GM23338 (cell line): ENCODE measurements at regions not wholly inside any gene's neighbourhood (a gene's known extent, or its start where the extent isn't known, plus 50 kb on each side); places are given as distances from the start of the nearest gene placed in this dataset.

Experiments used
- ATAC-seq: fragments of 200-7000 bp; cut with Tn5 transposase; 3 replicates; pipeline ENCODE4 v1.9.1; 2020
- DNase-seq: peaks from one replicate; pipeline ENCODE4 v3.0.0-alpha.2; 2015; ENCODE audit warnings: low spot score
- H2AFZ ChIP-seq: fragments of 200-600 bp; sonication (generic); 2 replicates; pipeline ENCODE4 v1.8.0; 2016; ENCODE audit warnings: antibody characterized with exemption, mild to moderate bottlenecking, moderate library complexity
- H3F3A ChIP-seq: fragments of 200-600 bp; sonication (generic); replicated peaks from 2 replicates; pipeline ENCODE4 v1.8.0; 2017; ENCODE audit warnings: antibody characterized with exemption, mixed run types, low read depth
- H3K27ac ChIP-seq: fragments of 200-600 bp; sonication (generic); 2 replicates; pipeline ENCODE4 v1.6.1; 2016; ENCODE audit warnings: low read depth
- H3K27me3 ChIP-seq: fragments of 200-600 bp; sonication (generic); 2 replicates; pipeline ENCODE4 v1.8.0; 2016; ENCODE audit warnings: mild to moderate bottlenecking, mixed run types, moderate library complexity; ENCODE audit not compliant: insufficient read depth
- H3K36me3 ChIP-seq: fragments of 200-600 bp; sonication (generic); 2 replicates; pipeline ENCODE4 v1.8.0; 2016; ENCODE audit warnings: mild to moderate bottlenecking; ENCODE audit not compliant: insufficient read depth
- H3K4me1 ChIP-seq: fragments of 200-600 bp; sonication (generic); 2 replicates; pipeline ENCODE4 v1.8.0; 2016; ENCODE audit warnings: mild to moderate bottlenecking, moderate library complexity; ENCODE audit not compliant: insufficient read depth
- H3K4me2 ChIP-seq: fragments of 200-600 bp; sonication (generic); 2 replicates; pipeline ENCODE4 v1.7.1; 2017; ENCODE audit warnings: mixed run types
- H3K4me3 ChIP-seq: fragments of 200-600 bp; sonication (generic); 2 replicates; pipeline ENCODE4 v1.6.1; 2016; ENCODE audit warnings: mixed run types
- H3K79me2 ChIP-seq: fragments of 200-600 bp; sonication (generic); replicated peaks from 2 replicates; pipeline ENCODE4 v1.8.0; 2017; ENCODE audit warnings: mild to moderate bottlenecking; ENCODE audit not compliant: insufficient read depth
- H3K9me2 ChIP-seq: fragments of 200-600 bp; sonication (generic); 2 replicates; pipeline ENCODE4 v1.8.0; 2017; ENCODE audit not compliant: insufficient read depth
- H4K20me1 ChIP-seq: fragments of 200-600 bp; sonication (generic); replicated peaks from 2 replicates; pipeline ENCODE4 v1.8.0; 2017; ENCODE audit warnings: mild to moderate bottlenecking; ENCODE audit not compliant: insufficient read depth
- H3K27ac Mint-ChIP-seq: 2 replicates; pipeline ENCODE4 v1.8.0; 2020; ENCODE audit warnings: inconsistent platforms, mild to moderate bottlenecking, moderate library complexity, mixed read lengths
- H3K27me3 Mint-ChIP-seq: 3 replicates; pipeline ENCODE4 v1.8.0; 2022; ENCODE audit warnings: low read depth, mild to moderate bottlenecking, moderate library complexity, mixed read lengths, inconsistent platforms; ENCODE audit not compliant: insufficient read depth, poor library complexity
- H3K36me3 Mint-ChIP-seq: 3 replicates; pipeline ENCODE4 v1.8.0; 2021; ENCODE audit warnings: low read depth, mild to moderate bottlenecking, inconsistent platforms, moderate library complexity, mixed read lengths
- H3K4me1 Mint-ChIP-seq: 3 replicates; pipeline ENCODE4 v1.8.0; 2020; ENCODE audit warnings: mild to moderate bottlenecking, inconsistent platforms, mixed read lengths
- H3K4me3 Mint-ChIP-seq: 3 replicates; pipeline ENCODE4 v1.8.0; 2021; ENCODE audit warnings: moderate library complexity, mild to moderate bottlenecking, inconsistent platforms, mixed read lengths
- H3K9me3 Mint-ChIP-seq: 3 replicates; pipeline ENCODE4 v1.8.0; 2020; ENCODE audit warnings: moderate library complexity, mild to moderate bottlenecking, inconsistent platforms, mixed read lengths
- CREB1 ChIP-seq: fragments of 250-450 bp; sonication (Bioruptor Pico); IDR thresholded peaks from 2 replicates; pipeline ENCODE4 v1.5.0; 2020; ENCODE audit warnings: low read depth, mild to moderate bottlenecking, moderate library complexity
- EZH2 ChIP-seq: fragments of 200-600 bp; sonication (generic); IDR thresholded peaks from one replicate; pipeline ENCODE4 v1.8.0; 2017; ENCODE audit warnings: antibody characterized with exemption, mild to moderate bottlenecking, low read depth; ENCODE audit not compliant: unreplicated experiment
- JUNB ChIP-seq: IDR thresholded peaks from one replicate; pipeline ENCODE4 v1.6.1; 2016; ENCODE audit warnings: antibody characterized with exemption; ENCODE audit not compliant: unreplicated experiment
- NANOG ChIP-seq: IDR thresholded peaks from 2 replicates; pipeline ENCODE4 v1.6.1; 2016; ENCODE audit warnings: antibody characterized with exemption, borderline replicate concordance
- STAT1 ChIP-seq: IDR thresholded peaks from one replicate; pipeline ENCODE4 v1.6.1; 2016; ENCODE audit warnings: antibody characterized with exemption; ENCODE audit not compliant: unreplicated experiment
- ZNF114 ChIP-seq: fragments of 250-450 bp; sonication (Bioruptor Pico); IDR thresholded peaks from 2 replicates; pipeline ENCODE4 v1.5.0; 2020; ENCODE audit warnings: mild to moderate bottlenecking, moderate library complexity
- ZNF331 ChIP-seq: fragments of 250-450 bp; sonication (Bioruptor Pico); IDR thresholded peaks from 2 replicates; pipeline ENCODE4 v1.5.0; 2020; ENCODE audit warnings: low read depth, mild to moderate bottlenecking, moderate library complexity
- TF ChIP-seq, protein P1 (sequence below): fragments of 250-450 bp; sonication (Bioruptor Pico); IDR thresholded peaks from 2 replicates; pipeline ENCODE4 v1.5.0; 2020; ENCODE audit warnings: mild to moderate bottlenecking, moderate library complexity
- TF ChIP-seq, protein P2 (sequence below): IDR thresholded peaks from one replicate; pipeline ENCODE4 v1.6.1; 2018; ENCODE audit warnings: antibody characterized with exemption; ENCODE audit not compliant: unreplicated experiment
- TF ChIP-seq, protein P3 (sequence below), 2 experiments: fragments of 200-600 bp in 1 of 2; sonication (generic) in 1 of 2; conservative IDR thresholded peaks; 2 replicates each; pipeline versions ENCODE4 v1.5.1 to v1.6.1; 2016 to 2017; ENCODE audit warnings: antibody characterized with exemption in 2 of 2, low read depth in 2 of 2, mild to moderate bottlenecking in 2 of 2, moderate library complexity in 1 of 2

DNA sequence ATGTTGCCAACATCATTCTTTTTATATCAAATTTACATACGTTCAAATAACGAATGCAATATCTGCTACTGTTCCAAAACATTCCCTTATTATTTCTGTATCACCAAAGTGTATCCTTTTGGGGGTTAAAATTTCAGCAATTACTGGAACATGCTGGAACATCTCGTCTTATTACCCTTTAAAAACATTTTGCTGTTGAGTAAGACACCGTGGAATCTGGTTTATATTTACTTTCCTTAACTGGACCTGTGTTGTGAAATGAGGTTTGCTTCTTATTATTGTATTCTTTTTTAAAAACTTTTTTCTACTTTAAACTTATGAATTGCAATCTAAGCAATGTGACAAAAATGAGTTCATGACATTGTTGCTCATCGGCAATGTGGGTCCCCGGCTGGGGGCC, 87.4 kb upstream of the PTPRM start (continued):
- TF ChIP-seq, protein P1, sequence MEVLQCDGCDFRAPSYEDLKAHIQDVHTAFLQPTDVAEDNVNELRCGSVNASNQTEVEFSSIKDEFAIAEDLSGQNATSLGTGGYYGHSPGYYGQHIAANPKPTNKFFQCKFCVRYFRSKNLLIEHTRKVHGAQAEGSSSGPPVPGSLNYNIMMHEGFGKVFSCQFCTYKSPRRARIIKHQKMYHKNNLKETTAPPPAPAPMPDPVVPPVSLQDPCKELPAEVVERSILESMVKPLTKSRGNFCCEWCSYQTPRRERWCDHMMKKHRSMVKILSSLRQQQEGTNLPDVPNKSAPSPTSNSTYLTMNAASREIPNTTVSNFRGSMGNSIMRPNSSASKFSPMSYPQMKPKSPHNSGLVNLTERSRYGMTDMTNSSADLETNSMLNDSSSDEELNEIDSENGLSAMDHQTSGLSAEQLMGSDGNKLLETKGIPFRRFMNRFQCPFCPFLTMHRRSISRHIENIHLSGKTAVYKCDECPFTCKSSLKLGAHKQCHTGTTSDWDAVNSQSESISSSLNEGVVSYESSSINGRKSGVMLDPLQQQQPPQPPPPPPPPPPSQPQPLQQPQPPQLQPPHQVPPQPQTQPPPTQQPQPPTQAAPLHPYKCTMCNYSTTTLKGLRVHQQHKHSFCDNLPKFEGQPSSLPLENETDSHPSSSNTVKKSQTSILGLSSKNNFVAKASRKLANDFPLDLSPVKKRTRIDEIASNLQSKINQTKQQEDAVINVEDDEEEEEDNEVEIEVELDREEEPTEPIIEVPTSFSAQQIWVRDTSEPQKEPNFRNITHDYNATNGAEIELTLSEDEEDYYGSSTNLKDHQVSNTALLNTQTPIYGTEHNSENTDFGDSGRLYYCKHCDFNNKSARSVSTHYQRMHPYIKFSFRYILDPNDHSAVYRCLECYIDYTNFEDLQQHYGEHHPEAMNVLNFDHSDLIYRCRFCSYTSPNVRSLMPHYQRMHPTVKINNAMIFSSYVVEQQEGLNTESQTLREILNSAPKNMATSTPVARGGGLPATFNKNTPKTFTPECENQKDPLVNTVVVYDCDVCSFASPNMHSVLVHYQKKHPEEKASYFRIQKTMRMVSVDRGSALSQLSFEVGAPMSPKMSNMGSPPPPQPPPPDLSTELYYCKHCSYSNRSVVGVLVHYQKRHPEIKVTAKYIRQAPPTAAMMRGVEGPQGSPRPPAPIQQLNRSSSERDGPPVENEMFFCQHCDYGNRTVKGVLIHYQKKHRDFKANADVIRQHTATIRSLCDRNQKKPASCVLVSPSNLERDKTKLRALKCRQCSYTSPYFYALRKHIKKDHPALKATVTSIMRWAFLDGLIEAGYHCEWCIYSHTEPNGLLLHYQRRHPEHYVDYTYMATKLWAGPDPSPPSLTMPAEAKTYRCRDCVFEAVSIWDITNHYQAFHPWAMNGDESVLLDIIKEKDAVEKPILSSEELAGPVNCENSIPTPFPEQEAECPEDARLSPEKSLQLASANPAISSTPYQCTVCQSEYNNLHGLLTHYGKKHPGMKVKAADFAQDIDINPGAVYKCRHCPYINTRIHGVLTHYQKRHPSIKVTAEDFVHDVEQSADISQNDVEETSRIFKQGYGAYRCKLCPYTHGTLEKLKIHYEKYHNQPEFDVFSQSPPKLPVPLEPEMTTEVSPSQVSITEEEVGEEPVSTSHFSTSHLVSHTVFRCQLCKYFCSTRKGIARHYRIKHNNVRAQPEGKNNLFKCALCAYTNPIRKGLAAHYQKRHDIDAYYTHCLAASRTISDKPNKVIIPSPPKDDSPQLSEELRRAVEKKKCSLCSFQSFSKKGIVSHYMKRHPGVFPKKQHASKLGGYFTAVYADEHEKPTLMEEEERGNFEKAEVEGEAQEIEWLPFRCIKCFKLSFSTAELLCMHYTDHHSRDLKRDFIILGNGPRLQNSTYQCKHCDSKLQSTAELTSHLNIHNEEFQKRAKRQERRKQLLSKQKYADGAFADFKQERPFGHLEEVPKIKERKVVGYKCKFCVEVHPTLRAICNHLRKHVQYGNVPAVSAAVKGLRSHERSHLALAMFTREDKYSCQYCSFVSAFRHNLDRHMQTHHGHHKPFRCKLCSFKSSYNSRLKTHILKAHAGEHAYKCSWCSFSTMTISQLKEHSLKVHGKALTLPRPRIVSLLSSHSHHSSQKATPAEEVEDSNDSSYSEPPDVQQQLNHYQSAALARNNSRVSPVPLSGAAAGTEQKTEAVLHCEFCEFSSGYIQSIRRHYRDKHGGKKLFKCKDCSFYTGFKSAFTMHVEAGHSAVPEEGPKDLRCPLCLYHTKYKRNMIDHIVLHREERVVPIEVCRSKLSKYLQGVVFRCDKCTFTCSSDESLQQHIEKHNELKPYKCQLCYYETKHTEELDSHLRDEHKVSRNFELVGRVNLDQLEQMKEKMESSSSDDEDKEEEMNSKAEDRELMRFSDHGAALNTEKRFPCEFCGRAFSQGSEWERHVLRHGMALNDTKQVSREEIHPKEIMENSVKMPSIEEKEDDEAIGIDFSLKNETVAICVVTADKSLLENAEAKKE (CRISPR knock-in tag), result no peak

DNA sequence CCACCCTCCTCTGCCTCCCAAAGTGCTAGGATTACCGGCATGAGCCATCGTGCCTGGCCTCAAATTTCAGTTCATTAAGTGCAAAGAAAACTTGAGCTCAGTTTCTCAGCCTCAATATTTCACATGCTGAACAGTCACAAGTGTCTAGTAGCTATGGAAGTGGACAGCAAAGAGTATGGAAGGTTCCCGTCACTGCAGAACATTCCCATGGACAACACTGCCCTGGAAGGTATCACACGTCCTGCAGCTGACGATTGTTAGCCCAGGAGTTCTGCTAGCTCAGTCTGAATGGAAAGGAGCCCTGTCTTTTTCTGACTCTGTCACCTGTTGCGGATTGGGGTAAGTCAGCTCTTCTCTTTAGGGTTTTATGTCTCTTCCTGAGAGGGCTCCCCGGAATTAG, 86.2 kb upstream of the PTPRM start:
- Mint-ChIP-seq H3K27ac (no peak overlapping the region), H3K36me3 (no peaks in the 10 kb centered on the region), H3K4me1 (peaks cover 9% of the 10 kb centered on the region), H3K9me3 (no peaks in the 10 kb centered on the region), H3K4me3 (no peak overlapping the region), H3K27me3 (no peaks in the 10 kb centered on the region)
- no peak overlapping the region for H3K4me3 ChIP-seq
- ATAC-seq, result no peak
- no peaks in the 10 kb centered on the region for H3K9me2 ChIP-seq
- H3K4me2 ChIP-seq, result no peak overlapping the region
- H4K20me1 ChIP-seq, result no peaks in the 10 kb centered on the region
- H3K27ac ChIP-seq, result no peak overlapping the region
- H3K4me1 ChIP-seq, result no peaks in the 10 kb centered on the region; the same call in 1 of the 2 replicates
- H3K79me2 ChIP-seq, result no peaks in the 10 kb centered on the region
- no peak for TF ChIP-seq EZH2
- TF ChIP-seq JUNB, result no peak
- TF ChIP-seq, protein P2, sequence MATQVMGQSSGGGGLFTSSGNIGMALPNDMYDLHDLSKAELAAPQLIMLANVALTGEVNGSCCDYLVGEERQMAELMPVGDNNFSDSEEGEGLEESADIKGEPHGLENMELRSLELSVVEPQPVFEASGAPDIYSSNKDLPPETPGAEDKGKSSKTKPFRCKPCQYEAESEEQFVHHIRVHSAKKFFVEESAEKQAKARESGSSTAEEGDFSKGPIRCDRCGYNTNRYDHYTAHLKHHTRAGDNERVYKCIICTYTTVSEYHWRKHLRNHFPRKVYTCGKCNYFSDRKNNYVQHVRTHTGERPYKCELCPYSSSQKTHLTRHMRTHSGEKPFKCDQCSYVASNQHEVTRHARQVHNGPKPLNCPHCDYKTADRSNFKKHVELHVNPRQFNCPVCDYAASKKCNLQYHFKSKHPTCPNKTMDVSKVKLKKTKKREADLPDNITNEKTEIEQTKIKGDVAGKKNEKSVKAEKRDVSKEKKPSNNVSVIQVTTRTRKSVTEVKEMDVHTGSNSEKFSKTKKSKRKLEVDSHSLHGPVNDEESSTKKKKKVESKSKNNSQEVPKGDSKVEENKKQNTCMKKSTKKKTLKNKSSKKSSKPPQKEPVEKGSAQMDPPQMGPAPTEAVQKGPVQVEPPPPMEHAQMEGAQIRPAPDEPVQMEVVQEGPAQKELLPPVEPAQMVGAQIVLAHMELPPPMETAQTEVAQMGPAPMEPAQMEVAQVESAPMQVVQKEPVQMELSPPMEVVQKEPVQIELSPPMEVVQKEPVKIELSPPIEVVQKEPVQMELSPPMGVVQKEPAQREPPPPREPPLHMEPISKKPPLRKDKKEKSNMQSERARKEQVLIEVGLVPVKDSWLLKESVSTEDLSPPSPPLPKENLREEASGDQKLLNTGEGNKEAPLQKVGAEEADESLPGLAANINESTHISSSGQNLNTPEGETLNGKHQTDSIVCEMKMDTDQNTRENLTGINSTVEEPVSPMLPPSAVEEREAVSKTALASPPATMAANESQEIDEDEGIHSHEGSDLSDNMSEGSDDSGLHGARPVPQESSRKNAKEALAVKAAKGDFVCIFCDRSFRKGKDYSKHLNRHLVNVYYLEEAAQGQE, result no peak
- TF ChIP-seq ZNF331 (CRISPR knock-in tag), result no peak
- TF ChIP-seq, protein P3, sequence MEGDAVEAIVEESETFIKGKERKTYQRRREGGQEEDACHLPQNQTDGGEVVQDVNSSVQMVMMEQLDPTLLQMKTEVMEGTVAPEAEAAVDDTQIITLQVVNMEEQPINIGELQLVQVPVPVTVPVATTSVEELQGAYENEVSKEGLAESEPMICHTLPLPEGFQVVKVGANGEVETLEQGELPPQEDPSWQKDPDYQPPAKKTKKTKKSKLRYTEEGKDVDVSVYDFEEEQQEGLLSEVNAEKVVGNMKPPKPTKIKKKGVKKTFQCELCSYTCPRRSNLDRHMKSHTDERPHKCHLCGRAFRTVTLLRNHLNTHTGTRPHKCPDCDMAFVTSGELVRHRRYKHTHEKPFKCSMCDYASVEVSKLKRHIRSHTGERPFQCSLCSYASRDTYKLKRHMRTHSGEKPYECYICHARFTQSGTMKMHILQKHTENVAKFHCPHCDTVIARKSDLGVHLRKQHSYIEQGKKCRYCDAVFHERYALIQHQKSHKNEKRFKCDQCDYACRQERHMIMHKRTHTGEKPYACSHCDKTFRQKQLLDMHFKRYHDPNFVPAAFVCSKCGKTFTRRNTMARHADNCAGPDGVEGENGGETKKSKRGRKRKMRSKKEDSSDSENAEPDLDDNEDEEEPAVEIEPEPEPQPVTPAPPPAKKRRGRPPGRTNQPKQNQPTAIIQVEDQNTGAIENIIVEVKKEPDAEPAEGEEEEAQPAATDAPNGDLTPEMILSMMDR (conservative IDR thresholded peaks at IDR 0.05; ENCODE audit: low read depth in 2 of 2), result no peak
- TF ChIP-seq STAT1, result no peak
- no peak for TF ChIP-seq CREB1 (CRISPR knock-in tag)
- no peak for TF ChIP-seq NANOG
- no peak for TF ChIP-seq ZNF114 (CRISPR knock-in tag)
- peak overlapping the region; percentile 63 for H2AFZ ChIP-seq
- H3F3A ChIP-seq, result no peaks in the 10 kb centered on the region
- no peaks in the 10 kb centered on the region for H3K27me3 ChIP-seq
- DNase-seq, result no peak
- no peaks in the 10 kb centered on the region for H3K36me3 ChIP-seq
